Neural progenitor cell (in vitro differentiated cells): ENCODE measurements at regions not wholly inside any gene's neighbourhood (a gene's known extent, or its start where the extent isn't known, plus 50 kb on each side); places are given as distances from the start of the nearest gene placed in this dataset.
"Not testable (repeated sequence)": the region's sequence is repeated elsewhere in the genome, so short reads cannot be mapped to it uniquely, and the experiment has no call there.

ENCODE experiments used
- DNase-seq: peaks from one replicate; pipeline ENCODE4 v3.0.0-alpha.2; 2016; ENCODE audit warnings: low spot score
- H2AFZ ChIP-seq: fragments of 200-600 bp; sonication (generic); replicated peaks from 2 replicates; pipeline ENCODE4 v1.6.1; 2016; ENCODE audit warnings: antibody characterized with exemption
- H3F3A ChIP-seq: fragments of 200-600 bp; sonication (generic); 2 replicates; pipeline ENCODE4 v1.6.1; 2016; ENCODE audit warnings: antibody characterized with exemption, low read depth
- H3K27ac ChIP-seq: fragments of 200-600 bp; sonication (generic); 2 replicates; pipeline ENCODE4 v1.5.1; 2016; ENCODE audit warnings: mild to moderate bottlenecking
- H3K27me3 ChIP-seq: fragments of 200-600 bp; sonication (generic); 2 replicates; pipeline ENCODE4 v1.6.1; 2016; ENCODE audit warnings: mild to moderate bottlenecking, moderate library complexity
- H3K36me3 ChIP-seq: fragments of 200-600 bp; sonication (generic); 2 replicates; pipeline ENCODE4 v1.5.1; 2016
- H3K4me1 ChIP-seq: fragments of 200-600 bp; sonication (generic); 2 replicates; pipeline ENCODE4 v1.6.1; 2016; ENCODE audit warnings: mixed run types
- H3K4me2 ChIP-seq: fragments of 200-600 bp; sonication (generic); 2 replicates; pipeline ENCODE4 v1.6.1; 2016
- H3K4me3 ChIP-seq: fragments of 200-600 bp; sonication (generic); 2 replicates; pipeline ENCODE4 v1.5.1; 2016
- H3K79me2 ChIP-seq: fragments of 200-600 bp; sonication (generic); 2 replicates; pipeline ENCODE4 v1.6.1; 2016; ENCODE audit warnings: low read depth
- H3K9ac ChIP-seq: fragments of 200-600 bp; sonication (generic); 2 replicates; pipeline ENCODE4 v1.6.1; 2016
- H3K9me3 ChIP-seq: fragments of 200-600 bp; sonication (generic); 2 replicates; pipeline ENCODE4 v1.5.1; 2016; ENCODE audit warnings: low read depth
- H4K20me1 ChIP-seq: fragments of 200-600 bp; sonication (generic); 2 replicates; pipeline ENCODE4 v1.6.1; 2016; ENCODE audit warnings: low read depth
- H3K27ac Mint-ChIP-seq: 3 replicates; pipeline ENCODE4 v1.8.0; 2021; ENCODE audit warnings: mixed read lengths
- H3K27me3 Mint-ChIP-seq: 2 replicates; pipeline ENCODE4 v1.8.0; 2022; ENCODE audit warnings: low read depth, mild to moderate bottlenecking, inconsistent platforms, moderate library complexity, mixed read lengths; ENCODE audit not compliant: insufficient read depth
- H3K36me3 Mint-ChIP-seq: 3 replicates; pipeline ENCODE4 v1.8.0; 2021; ENCODE audit warnings: mixed read lengths
- H3K4me1 Mint-ChIP-seq: 3 replicates; pipeline ENCODE4 v1.8.0; 2021; ENCODE audit warnings: mixed read lengths
- H3K4me3 Mint-ChIP-seq: 3 replicates; pipeline ENCODE4 v1.8.0; 2021; ENCODE audit warnings: mild to moderate bottlenecking, moderate library complexity, mixed read lengths
- H3K9me3 Mint-ChIP-seq: 3 replicates; pipeline ENCODE4 v1.8.0; 2020; ENCODE audit warnings: mixed read lengths
- EZH2 ChIP-seq: fragments of 200-600 bp; sonication (generic); IDR thresholded peaks from 2 replicates; pipeline ENCODE4 v1.6.1; 2017; ENCODE audit warnings: antibody characterized with exemption, mild to moderate bottlenecking, moderate library complexity
- EZH2phosphoT487 ChIP-seq: fragments of 200-600 bp; sonication (generic); IDR thresholded peaks from 2 replicates; pipeline ENCODE4 v1.6.1; 2017; ENCODE audit warnings: antibody characterized with exemption
- TF ChIP-seq, protein P1 (sequence below): fragments of 200-600 bp; sonication (generic); IDR thresholded peaks from 2 replicates; pipeline ENCODE4 v1.5.1; 2017; ENCODE audit warnings: antibody characterized with exemption, mild to moderate bottlenecking

DNA sequence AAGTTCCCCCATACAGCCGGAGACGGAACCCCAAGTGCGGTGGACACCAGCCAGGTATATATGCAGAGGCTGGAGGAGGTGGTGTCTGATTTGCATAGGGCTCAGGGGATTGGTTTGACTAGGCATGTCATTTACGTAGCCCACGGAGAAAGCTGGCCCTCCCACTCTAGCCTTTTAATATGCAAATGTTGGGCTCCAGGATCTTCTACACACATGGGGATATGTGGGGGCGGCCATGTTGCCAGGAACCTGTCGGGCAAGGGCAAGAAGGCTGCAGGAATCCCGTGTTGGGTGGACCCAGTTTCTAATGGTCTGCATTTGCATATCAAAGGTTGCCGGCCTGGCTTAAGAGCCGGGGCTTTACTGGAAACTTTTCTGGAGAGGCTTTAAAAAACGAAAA lies 57.4 kb downstream of the FTHL17 start:
- DNase-seq, H3K4me2 ChIP-seq, H3K4me3 Mint-ChIP-seq, H3K36me3 ChIP-seq, H3K79me2 ChIP-seq, H3K27ac ChIP-seq, H4K20me1 ChIP-seq, H3K4me3 ChIP-seq, H3K27me3 Mint-ChIP-seq, H3F3A ChIP-seq, H3K9me3 Mint-ChIP-seq, H3K27me3 ChIP-seq, H2AFZ ChIP-seq, H3K36me3 Mint-ChIP-seq, H3K9ac ChIP-seq, H3K4me1 ChIP-seq, H3K9me3 ChIP-seq, H3K4me1 Mint-ChIP-seq, H3K27ac Mint-ChIP-seq: not testable (repeated sequence)

DNA sequence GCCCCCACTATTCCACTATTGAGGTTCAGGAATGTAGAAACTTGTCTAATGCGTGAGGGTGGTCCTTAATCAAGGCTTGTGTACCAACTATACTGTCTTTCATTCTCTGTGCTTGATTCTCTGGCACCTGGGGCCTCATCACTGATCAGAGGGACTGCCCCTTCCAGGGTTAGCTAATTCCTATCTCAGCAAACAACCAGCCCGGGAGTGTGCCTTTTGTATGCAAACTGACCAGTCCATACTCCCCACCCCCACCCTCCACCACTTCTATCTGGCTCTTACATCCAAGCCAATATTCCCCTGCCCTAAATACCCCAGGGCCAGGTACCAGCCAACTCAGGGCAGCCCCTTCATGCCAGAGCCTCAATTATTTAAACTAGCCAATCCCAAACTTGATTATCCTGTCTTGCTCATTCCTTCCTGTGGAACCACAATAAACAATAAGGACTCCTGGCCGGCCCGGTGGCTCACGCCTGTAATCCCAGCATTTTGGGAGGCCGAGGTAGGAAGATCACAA lies 59.3 kb downstream of the FTHL17 start:
- H3K36me3 ChIP-seq, result no peaks in the 10 kb centered on the region
- peaks cover 6% of the 10 kb centered on the region for H3K9me3 ChIP-seq
- H3K9me3 Mint-ChIP-seq, result peaks cover 2% of the 10 kb centered on the region
- no peaks in the 10 kb centered on the region for H3K27me3 ChIP-seq
- no peak overlapping the region for H3K4me3 Mint-ChIP-seq
- no peak for DNase-seq
- H4K20me1 ChIP-seq, result no peaks in the 10 kb centered on the region
- no peak overlapping the region for H3K4me3 ChIP-seq
- H2AFZ ChIP-seq, result no peak overlapping the region
- H3K4me2 ChIP-seq, result no peak overlapping the region
- TF ChIP-seq EZH2phosphoT487 (no peak), EZH2 (no peak)
- TF ChIP-seq, protein P1, sequence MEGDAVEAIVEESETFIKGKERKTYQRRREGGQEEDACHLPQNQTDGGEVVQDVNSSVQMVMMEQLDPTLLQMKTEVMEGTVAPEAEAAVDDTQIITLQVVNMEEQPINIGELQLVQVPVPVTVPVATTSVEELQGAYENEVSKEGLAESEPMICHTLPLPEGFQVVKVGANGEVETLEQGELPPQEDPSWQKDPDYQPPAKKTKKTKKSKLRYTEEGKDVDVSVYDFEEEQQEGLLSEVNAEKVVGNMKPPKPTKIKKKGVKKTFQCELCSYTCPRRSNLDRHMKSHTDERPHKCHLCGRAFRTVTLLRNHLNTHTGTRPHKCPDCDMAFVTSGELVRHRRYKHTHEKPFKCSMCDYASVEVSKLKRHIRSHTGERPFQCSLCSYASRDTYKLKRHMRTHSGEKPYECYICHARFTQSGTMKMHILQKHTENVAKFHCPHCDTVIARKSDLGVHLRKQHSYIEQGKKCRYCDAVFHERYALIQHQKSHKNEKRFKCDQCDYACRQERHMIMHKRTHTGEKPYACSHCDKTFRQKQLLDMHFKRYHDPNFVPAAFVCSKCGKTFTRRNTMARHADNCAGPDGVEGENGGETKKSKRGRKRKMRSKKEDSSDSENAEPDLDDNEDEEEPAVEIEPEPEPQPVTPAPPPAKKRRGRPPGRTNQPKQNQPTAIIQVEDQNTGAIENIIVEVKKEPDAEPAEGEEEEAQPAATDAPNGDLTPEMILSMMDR, result no peak
- peaks cover 2% of the 10 kb centered on the region for H3K27me3 Mint-ChIP-seq
- H3K9ac ChIP-seq, result no peak overlapping the region
- H3K27ac Mint-ChIP-seq, result no peak overlapping the region
- no peaks in the 10 kb centered on the region for H3F3A ChIP-seq
- H3K27ac ChIP-seq, result no peak overlapping the region
- no peaks in the 10 kb centered on the region for H3K4me1 Mint-ChIP-seq
- no peaks in the 10 kb centered on the region for H3K36me3 Mint-ChIP-seq
- no peaks in the 10 kb centered on the region for H3K4me1 ChIP-seq
- H3K79me2 ChIP-seq, result no peaks in the 10 kb centered on the region

DNA sequence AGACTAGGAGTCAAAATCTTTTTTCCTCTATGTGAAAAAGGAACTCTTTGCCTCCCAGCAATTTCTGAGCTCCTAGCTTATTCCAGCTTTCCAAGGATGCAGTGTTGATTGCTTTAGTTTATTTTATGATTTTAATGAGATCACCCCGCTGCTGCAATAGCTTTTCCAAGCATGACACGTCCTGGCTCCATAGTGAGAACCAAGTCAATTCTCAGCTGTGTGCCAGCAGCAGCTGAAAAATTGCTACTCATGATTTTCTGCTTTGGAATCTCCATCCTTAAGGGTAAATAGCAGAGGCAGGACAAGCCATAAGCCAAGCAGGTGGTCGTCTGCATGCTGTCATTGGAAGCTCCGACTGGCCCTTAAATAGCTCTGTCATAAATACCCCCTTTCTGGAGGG lies 64.5 kb downstream of the FTHL17 start:
- TF ChIP-seq EZH2phosphoT487 (no peak), EZH2 (no peak)
- TF ChIP-seq, protein P1, result no peak
- Mint-ChIP-seq H3K4me3 (no peak overlapping the region), H3K27ac (no peak overlapping the region), H3K9me3 (peaks cover 3% of the 10 kb centered on the region), H3K27me3 (no peaks in the 10 kb centered on the region), H3K36me3 (no peaks in the 10 kb centered on the region), H3K4me1 (no peaks in the 10 kb centered on the region)
- Histone ChIP-seq H3K27me3 (no peaks in the 10 kb centered on the region), H3K79me2 (no peaks in the 10 kb centered on the region), H3K4me2 (no peak overlapping the region), H2AFZ (no peak overlapping the region), H3K4me1 (no peaks in the 10 kb centered on the region), H3K36me3 (no peaks in the 10 kb centered on the region), H3K9ac (no peak overlapping the region), H3K27ac (no peak overlapping the region), H3K9me3 (no peaks in the 10 kb centered on the region), H4K20me1 (no peaks in the 10 kb centered on the region), H3F3A (no peaks in the 10 kb centered on the region), H3K4me3 (no peak overlapping the region)
- DNase-seq, result no peak

DNA sequence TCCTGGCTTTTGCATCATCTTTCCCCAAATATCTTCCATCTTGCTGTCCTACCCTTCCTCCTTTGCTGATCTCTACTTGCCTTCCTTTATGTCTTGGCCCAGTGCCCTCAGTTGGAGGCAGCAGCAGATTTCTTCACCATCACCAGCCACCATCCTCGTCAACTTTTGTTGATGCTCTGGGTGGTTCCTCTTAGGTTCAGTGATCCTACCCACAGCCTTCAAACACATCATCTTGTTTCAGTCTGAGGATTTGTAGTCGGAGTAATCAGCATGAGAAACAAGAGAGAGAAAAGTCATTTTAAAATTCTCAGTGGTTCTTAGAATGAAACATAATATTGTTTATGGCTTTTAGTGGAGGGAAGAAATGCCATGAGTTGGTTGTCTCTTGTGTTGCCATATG lies 65.8 kb downstream of the FTHL17 start:
- H3K27ac ChIP-seq, result no peak overlapping the region
- H3F3A ChIP-seq, result no peaks in the 10 kb centered on the region
- H3K9me3 ChIP-seq, result no peaks in the 10 kb centered on the region
- no peak overlapping the region for H3K4me3 ChIP-seq
- no peaks in the 10 kb centered on the region for H3K27me3 ChIP-seq
- H3K79me2 ChIP-seq, result no peaks in the 10 kb centered on the region
- Mint-ChIP-seq H3K9me3 (peaks cover 3% of the 10 kb centered on the region), H3K27ac (no peak overlapping the region), H3K4me1 (no peaks in the 10 kb centered on the region), H3K36me3 (no peaks in the 10 kb centered on the region), H3K27me3 (no peaks in the 10 kb centered on the region), H3K4me3 (no peak overlapping the region)
- H3K4me1 ChIP-seq, result no peaks in the 10 kb centered on the region
- no peak overlapping the region for H3K4me2 ChIP-seq
- no peaks in the 10 kb centered on the region for H4K20me1 ChIP-seq
- no peak overlapping the region for H2AFZ ChIP-seq
- DNase-seq, result no peak
- H3K36me3 ChIP-seq, result no peaks in the 10 kb centered on the region
- TF ChIP-seq EZH2 (no peak), EZH2phosphoT487 (no peak)
- no peak overlapping the region for H3K9ac ChIP-seq
